GM21528 (cell line): ENCODE measurements at regions not wholly inside any gene's neighbourhood (a gene's known extent, or its start where the extent isn't known, plus 50 kb on each side); places are given as distances from the start of the nearest gene placed in this dataset.

Experiments used
- ATAC-seq: cut with Tn5 transposase; IDR thresholded peaks from one replicate; pipeline ENCODE4 v1.9.1; 2021; ENCODE audit warnings: mild to moderate bottlenecking, moderate library complexity; ENCODE audit not compliant: unreplicated experiment, low FRiP score

- no peak for ATAC-seq
Observed at GRCh38 chr7:10875080-10875479, 98.6 kb upstream of the PHF14 start.

GRCh38 chr7:10888861-10889260 is 84.8 kb upstream of the PHF14 start:
- peak; percentile 23 for ATAC-seq

- peak; percentile 93 for ATAC-seq
Observed at GRCh38 chr7:10889266-10889898, 84.3 kb upstream of the PHF14 start.

- no peak for ATAC-seq
Observed at GRCh38 chr7:10908600-10908999, 65.1 kb upstream of the PHF14 start.

GRCh38 chr7:10910447-10910846 is 63.2 kb upstream of the PHF14 start:
- no peak for ATAC-seq

- no peak for ATAC-seq
Observed at GRCh38 chr7:10912077-10912476, 61.6 kb upstream of the PHF14 start.

- no peak for ATAC-seq
Observed at GRCh38 chr7:10913457-10913856, 60.2 kb upstream of the PHF14 start.

GRCh38 chr7:10918093-10918590 is 55.5 kb upstream of the PHF14 start:
- ATAC-seq: no peak

GRCh38 chr7:10919923-10920322 is 53.7 kb upstream of the PHF14 start:
- ATAC-seq: no peak
